Neuronal stem cell (in vitro differentiated cells): ENCODE measurements at regions not wholly inside any gene's neighbourhood (a gene's known extent, or its start where the extent isn't known, plus 50 kb on each side); places are given as distances from the start of the nearest gene placed in this dataset.

Experiments used
- DNase-seq: peaks from one replicate; pipeline ENCODE4 v3.0.0-alpha.2; 2013; ENCODE audit warnings: low spot score
- H2AFZ ChIP-seq: one replicate; pipeline ENCODE4 v1.6.1; 2013; ENCODE audit warnings: mild to moderate bottlenecking, low read length, inconsistent platforms
- H2AK5ac ChIP-seq: 2 replicates; pipeline ENCODE4 v1.6.1; 2013; ENCODE audit warnings: low read depth, mild to moderate bottlenecking, inconsistent platforms, low read length, moderate library complexity, mixed read lengths
- H2BK120ac ChIP-seq: 2 replicates; pipeline ENCODE4 v1.6.1; 2013; ENCODE audit warnings: low read depth, mild to moderate bottlenecking, inconsistent platforms, low read length, moderate library complexity, mixed read lengths
- H2BK12ac ChIP-seq: one replicate; pipeline ENCODE4 v1.6.1; 2013; ENCODE audit warnings: low read length, inconsistent platforms
- H2BK15ac ChIP-seq: 2 replicates; pipeline ENCODE4 v1.6.1; 2013; ENCODE audit warnings: mild to moderate bottlenecking, low read length, inconsistent platforms, mixed read lengths
- H2BK5ac ChIP-seq: one replicate; pipeline ENCODE4 v1.6.1; 2013; ENCODE audit warnings: inconsistent platforms, mild to moderate bottlenecking, low read length, moderate library complexity
- H3K14ac ChIP-seq: one replicate; pipeline ENCODE4 v1.6.1; 2013; ENCODE audit warnings: low read length, inconsistent platforms
- H3K18ac ChIP-seq: 2 replicates; pipeline ENCODE4 v1.6.1; 2013; ENCODE audit warnings: low read length, inconsistent platforms
- H3K23ac ChIP-seq: 2 replicates; pipeline ENCODE4 v1.6.1; 2013; ENCODE audit warnings: low read depth, mild to moderate bottlenecking, mixed read lengths, low read length, inconsistent platforms; ENCODE audit not compliant: poor library complexity
- H3K27ac ChIP-seq: replicated peaks from 3 replicates; pipeline ENCODE4 v1.5.1; 2013; ENCODE audit warnings: low read length, inconsistent platforms
- H3K27me3 ChIP-seq, 3 experiments: 2 replicates each; pipeline ENCODE4 v1.6.1; 2013; ENCODE audit warnings: low read length in 3 of 3, mild to moderate bottlenecking in 2 of 3, inconsistent platforms in 1 of 3, low read depth in 1 of 3, mixed read lengths in 1 of 3, moderate library complexity in 1 of 3; ENCODE audit not compliant: control insufficient read depth in 3 of 3, insufficient read depth in 3 of 3
- H3K36me3 ChIP-seq, 2 donors: replicated peaks in 1 of 2; 2 replicates each; pipeline ENCODE4 v1.6.1; 2013; ENCODE audit warnings: low read length in 2 of 2; ENCODE audit not compliant: control insufficient read depth in 2 of 2, insufficient read depth in 2 of 2
- H3K4ac ChIP-seq: 2 replicates; pipeline ENCODE4 v1.6.1; 2013; ENCODE audit warnings: inconsistent platforms, mild to moderate bottlenecking, low read length, moderate library complexity
- H3K4me1 ChIP-seq, 2 donors: 1 replicate in 1 of 2; 2 replicates in 1 of 2; pipeline ENCODE4 v1.6.1; 2013; ENCODE audit warnings: low read length in 2 of 2, low read depth in 1 of 2; ENCODE audit not compliant: control insufficient read depth in 2 of 2, insufficient read depth in 1 of 2
- H3K4me2 ChIP-seq: one replicate; pipeline ENCODE4 v1.6.1; 2013; ENCODE audit warnings: mild to moderate bottlenecking, low read length, inconsistent platforms; ENCODE audit not compliant: insufficient read depth, poor library complexity, severe bottlenecking
- H3K4me3 ChIP-seq, 2 donors: 2 replicates each; pipeline ENCODE4 v1.5.1; 2013; ENCODE audit warnings: low read length in 2 of 2, mild to moderate bottlenecking in 2 of 2, inconsistent platforms in 1 of 2, moderate library complexity in 1 of 2
- H3K79me1 ChIP-seq: one replicate; pipeline ENCODE4 v1.6.1; 2013; ENCODE audit warnings: low read depth, mild to moderate bottlenecking, inconsistent platforms, low read length, moderate library complexity
- H3K9ac ChIP-seq: one replicate; pipeline ENCODE4 v1.6.1; 2013; ENCODE audit warnings: mild to moderate bottlenecking, low read depth, low read length, inconsistent platforms; ENCODE audit not compliant: poor library complexity
- H3K9me3 ChIP-seq, 2 donors: replicated peaks in 1 of 2; 2 replicates each; pipeline versions ENCODE3 to v1.6.1; 2013; ENCODE audit warnings: low read length in 2 of 2, mild to moderate bottlenecking in 2 of 2, inconsistent platforms in 1 of 2, low read depth in 1 of 2, mixed read lengths in 1 of 2, moderate library complexity in 1 of 2; ENCODE audit not compliant: control insufficient read depth in 2 of 2, insufficient read depth in 1 of 2
- H4K8ac ChIP-seq: one replicate; pipeline ENCODE4 v1.6.1; 2013; ENCODE audit warnings: low read depth, mild to moderate bottlenecking, inconsistent platforms, low read length, moderate library complexity
- H4K91ac ChIP-seq: one replicate; pipeline ENCODE4 v1.6.1; 2013; ENCODE audit warnings: low read length, low read depth, mild to moderate bottlenecking, inconsistent platforms; ENCODE audit not compliant: poor library complexity
- WGBS, 2 donors: extraction: QIAGEN DNeasy Blood & Tissue Kit; methylation state at CpG; one replicate each; pipeline ENCODE4 v1.1.7; 2013; ENCODE audit warnings: missing lambda C conversion rate in 2 of 2, mixed read lengths in 1 of 2; ENCODE audit not compliant: insufficient read length in 2 of 2, insufficient replicate concordance in 1 of 2; ENCODE audit errors: extremely low coverage in 2 of 2; 5-methylcytosine and 5-hydroxymethylcytosine counted together

- Histone ChIP-seq H4K8ac (no peak overlapping the region), H4K91ac (no peak overlapping the region), H2AK5ac (no peak overlapping the region), H3K79me1 (no peaks in the 10 kb centered on the region), H3K36me3 (no peaks in the 10 kb centered on the region), H3K9me3 (peaks cover 2 to 16% of the 10 kb centered on the region in 2 donors), H2BK5ac (no peak overlapping the region), H3K4ac (no peak overlapping the region), H2BK120ac (no peak overlapping the region), H2BK12ac (no peak overlapping the region), H3K23ac (no peak overlapping the region), H2BK15ac (no peak overlapping the region), H3K9ac (no peak overlapping the region), H3K4me1 (no peaks in the 10 kb centered on the region), H3K27ac (no peak overlapping the region), H3K27me3 (no peaks in the 10 kb centered on the region), H2AFZ (no peak overlapping the region), H3K18ac (no peak overlapping the region), H3K4me3 (no peak overlapping the region), H3K14ac (no peak overlapping the region), H3K4me2 (no peak overlapping the region)
- DNase-seq = no peak
Measured at GRCh38 chr3:110093812-110094401, 756.6 kb upstream of the DPPA4 start.

- H4K8ac ChIP-seq = no peak overlapping the region
- no peak for DNase-seq
- WGBS, 2 donors = no CpG with 5 or more reads among the region's 5 CpGs
Measured at GRCh38 chr3:110099711-110100110, 762.4 kb upstream of the DPPA4 start.

GRCh38 chr3:110101361-110101760, 764.0 kb upstream of the DPPA4 start:
- no peak overlapping the region for H2AK5ac ChIP-seq
- H3K27ac ChIP-seq = no peak overlapping the region
- peaks cover 0 to 7% of the 10 kb centered on the region in 2 donors for H3K9me3 ChIP-seq
- H3K14ac ChIP-seq = no peak overlapping the region
- no peak for DNase-seq
- no peaks in the 10 kb centered on the region for H3K79me1 ChIP-seq
- no peak overlapping the region for H3K18ac ChIP-seq
- no peak overlapping the region for H3K23ac ChIP-seq
- H2BK120ac ChIP-seq = no peak overlapping the region
- H4K8ac ChIP-seq = no peak overlapping the region
- no peak overlapping the region for H2BK12ac ChIP-seq
- no peak overlapping the region for H2BK15ac ChIP-seq
- H3K9ac ChIP-seq = no peak overlapping the region
- no peaks in the 10 kb centered on the region for H3K36me3 ChIP-seq
- no peaks in the 10 kb centered on the region for H3K27me3 ChIP-seq
- H3K4me3 ChIP-seq = no peak overlapping the region
- H3K4me2 ChIP-seq = no peak overlapping the region
- no peak overlapping the region for H2BK5ac ChIP-seq
- H4K91ac ChIP-seq = no peak overlapping the region
- no peak overlapping the region for H2AFZ ChIP-seq
- no peaks in the 10 kb centered on the region for H3K4me1 ChIP-seq
- no peak overlapping the region for H3K4ac ChIP-seq

More at GRCh38 chr3:110099711-110100110, 762.4 kb upstream of the DPPA4 start:
- no peak overlapping the region for H4K91ac ChIP-seq
- no peak overlapping the region for H3K9ac ChIP-seq
- H2BK15ac ChIP-seq = no peak overlapping the region
- H3K4ac ChIP-seq = no peak overlapping the region
- H3K4me1 ChIP-seq = no peaks in the 10 kb centered on the region
- no peak overlapping the region for H3K27ac ChIP-seq
- no peak overlapping the region for H3K4me3 ChIP-seq
- no peaks in the 10 kb centered on the region for H3K27me3 ChIP-seq
- H3K9me3 ChIP-seq = peaks cover 0 to 7% of the 10 kb centered on the region in 2 donors
- peak overlapping the region; percentile 58 for H2AFZ ChIP-seq
- no peak overlapping the region for H2AK5ac ChIP-seq
- no peak overlapping the region for H3K14ac ChIP-seq
- H2BK5ac ChIP-seq = no peak overlapping the region
- H3K36me3 ChIP-seq = no peaks in the 10 kb centered on the region
- no peak overlapping the region for H2BK120ac ChIP-seq
- H2BK12ac ChIP-seq = no peak overlapping the region
- no peaks in the 10 kb centered on the region for H3K79me1 ChIP-seq
- no peak overlapping the region for H3K18ac ChIP-seq
- H3K4me2 ChIP-seq = no peak overlapping the region
- H3K23ac ChIP-seq = no peak overlapping the region

- no CpG with 5 or more reads among the region's 1 CpG for WGBS, 2 donors
- Histone ChIP-seq H2AK5ac (no peak overlapping the region), H2BK15ac (no peak overlapping the region), H3K4me1 (no peaks in the 10 kb centered on the region), H3K23ac (no peak overlapping the region), H4K8ac (no peak overlapping the region), H3K9ac (no peak overlapping the region), H2BK5ac (no peak overlapping the region), H4K91ac (no peak overlapping the region), H3K79me1 (no peaks in the 10 kb centered on the region), H3K18ac (no peak overlapping the region), H3K9me3 (no peaks in the 10 kb centered on the region), H3K27me3 (no peaks in the 10 kb centered on the region), H3K4ac (no peak overlapping the region), H3K27ac (no peak overlapping the region), H3K14ac (no peak overlapping the region), H2BK120ac (no peak overlapping the region), H2BK12ac (no peak overlapping the region), H3K36me3 (no peaks in the 10 kb centered on the region), H3K4me2 (no peak overlapping the region), H3K4me3 (no peak overlapping the region), H2AFZ (no peak overlapping the region)
- no peak for DNase-seq
Measured at GRCh38 chr3:110106805-110107204, 769.5 kb upstream of the DPPA4 start.
